ENCODE measurements at regions not wholly inside any gene's neighbourhood (a gene's known extent, or its start where the extent isn't known, plus 50 kb on each side); places are given as distances from the start of the nearest gene placed in this dataset.

DNA sequence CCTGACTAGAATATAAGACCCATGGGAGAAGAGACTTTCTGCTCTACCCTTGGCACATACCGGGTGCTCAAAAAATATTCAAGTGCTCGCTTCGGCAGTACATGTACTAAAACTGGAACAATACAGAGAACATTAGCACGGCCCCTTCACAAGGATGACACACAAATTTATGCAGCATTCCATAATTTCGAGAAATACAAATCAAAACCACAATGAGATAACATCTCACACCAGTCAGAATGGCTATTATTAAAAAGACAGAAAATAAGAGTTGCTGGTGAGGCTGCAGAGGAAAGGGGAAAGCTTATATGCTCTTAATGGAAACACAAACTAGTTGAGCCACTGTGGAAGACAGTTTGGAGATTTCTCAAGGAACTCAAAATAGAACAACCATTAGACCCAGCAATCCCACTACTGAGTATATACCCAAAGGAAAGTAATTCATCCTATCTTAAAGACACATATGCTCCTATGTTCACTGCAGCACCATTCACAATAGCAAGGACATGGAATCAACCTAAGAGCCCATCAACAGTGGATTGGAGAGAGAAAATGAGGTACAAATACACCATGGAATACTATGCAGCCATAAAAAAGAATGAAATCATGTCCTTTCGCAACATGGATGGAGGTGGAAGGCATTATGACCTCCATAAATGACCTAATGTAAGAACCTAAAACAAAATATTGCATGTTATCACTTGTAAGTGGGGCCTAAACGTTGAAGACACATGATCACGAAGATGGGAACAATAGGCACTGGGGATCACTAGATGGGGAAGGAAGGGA is 71.6 kb upstream of the CYP1B1 start:
- TF ChIP-seq, protein P1, sequence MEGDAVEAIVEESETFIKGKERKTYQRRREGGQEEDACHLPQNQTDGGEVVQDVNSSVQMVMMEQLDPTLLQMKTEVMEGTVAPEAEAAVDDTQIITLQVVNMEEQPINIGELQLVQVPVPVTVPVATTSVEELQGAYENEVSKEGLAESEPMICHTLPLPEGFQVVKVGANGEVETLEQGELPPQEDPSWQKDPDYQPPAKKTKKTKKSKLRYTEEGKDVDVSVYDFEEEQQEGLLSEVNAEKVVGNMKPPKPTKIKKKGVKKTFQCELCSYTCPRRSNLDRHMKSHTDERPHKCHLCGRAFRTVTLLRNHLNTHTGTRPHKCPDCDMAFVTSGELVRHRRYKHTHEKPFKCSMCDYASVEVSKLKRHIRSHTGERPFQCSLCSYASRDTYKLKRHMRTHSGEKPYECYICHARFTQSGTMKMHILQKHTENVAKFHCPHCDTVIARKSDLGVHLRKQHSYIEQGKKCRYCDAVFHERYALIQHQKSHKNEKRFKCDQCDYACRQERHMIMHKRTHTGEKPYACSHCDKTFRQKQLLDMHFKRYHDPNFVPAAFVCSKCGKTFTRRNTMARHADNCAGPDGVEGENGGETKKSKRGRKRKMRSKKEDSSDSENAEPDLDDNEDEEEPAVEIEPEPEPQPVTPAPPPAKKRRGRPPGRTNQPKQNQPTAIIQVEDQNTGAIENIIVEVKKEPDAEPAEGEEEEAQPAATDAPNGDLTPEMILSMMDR (IDR thresholded peaks at IDR 0.05; ENCODE audit: poor library complexity, severe bottlenecking) = no peak
- TF ChIP-seq POLR2AphosphoS5 (IDR thresholded peaks at IDR 0.05) (no peak), SMC3 (conservative IDR thresholded peaks at IDR 0.05; ENCODE audit: poor library complexity) (no peak), RAD21 (conservative IDR thresholded peaks at IDR 0.05) (no peak), TAF1 (IDR thresholded peaks at IDR 0.05; ENCODE audit: low read depth) (no peak), MXI1 (conservative IDR thresholded peaks at IDR 0.05; ENCODE audit: poor library complexity, severe bottlenecking) (no peak)
- TF ChIP-seq, protein P2, sequence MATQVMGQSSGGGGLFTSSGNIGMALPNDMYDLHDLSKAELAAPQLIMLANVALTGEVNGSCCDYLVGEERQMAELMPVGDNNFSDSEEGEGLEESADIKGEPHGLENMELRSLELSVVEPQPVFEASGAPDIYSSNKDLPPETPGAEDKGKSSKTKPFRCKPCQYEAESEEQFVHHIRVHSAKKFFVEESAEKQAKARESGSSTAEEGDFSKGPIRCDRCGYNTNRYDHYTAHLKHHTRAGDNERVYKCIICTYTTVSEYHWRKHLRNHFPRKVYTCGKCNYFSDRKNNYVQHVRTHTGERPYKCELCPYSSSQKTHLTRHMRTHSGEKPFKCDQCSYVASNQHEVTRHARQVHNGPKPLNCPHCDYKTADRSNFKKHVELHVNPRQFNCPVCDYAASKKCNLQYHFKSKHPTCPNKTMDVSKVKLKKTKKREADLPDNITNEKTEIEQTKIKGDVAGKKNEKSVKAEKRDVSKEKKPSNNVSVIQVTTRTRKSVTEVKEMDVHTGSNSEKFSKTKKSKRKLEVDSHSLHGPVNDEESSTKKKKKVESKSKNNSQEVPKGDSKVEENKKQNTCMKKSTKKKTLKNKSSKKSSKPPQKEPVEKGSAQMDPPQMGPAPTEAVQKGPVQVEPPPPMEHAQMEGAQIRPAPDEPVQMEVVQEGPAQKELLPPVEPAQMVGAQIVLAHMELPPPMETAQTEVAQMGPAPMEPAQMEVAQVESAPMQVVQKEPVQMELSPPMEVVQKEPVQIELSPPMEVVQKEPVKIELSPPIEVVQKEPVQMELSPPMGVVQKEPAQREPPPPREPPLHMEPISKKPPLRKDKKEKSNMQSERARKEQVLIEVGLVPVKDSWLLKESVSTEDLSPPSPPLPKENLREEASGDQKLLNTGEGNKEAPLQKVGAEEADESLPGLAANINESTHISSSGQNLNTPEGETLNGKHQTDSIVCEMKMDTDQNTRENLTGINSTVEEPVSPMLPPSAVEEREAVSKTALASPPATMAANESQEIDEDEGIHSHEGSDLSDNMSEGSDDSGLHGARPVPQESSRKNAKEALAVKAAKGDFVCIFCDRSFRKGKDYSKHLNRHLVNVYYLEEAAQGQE (IDR thresholded peaks at IDR 0.05; ENCODE audit: borderline replicate concordance) = no peak
